ENCODE measurements at regions not wholly inside any gene's neighbourhood (a gene's known extent, or its start where the extent isn't known, plus 50 kb on each side); places are given as distances from the start of the nearest gene placed in this dataset.

GRCh38 chr1:117694543-117694942 lies 88.7 kb downstream of the TENT5C start:
- Histone ChIP-seq H3K27ac (ENCODE audit: low read depth) (no peak overlapping the region), H3K4me1 (ENCODE audit: insufficient read depth) (no peaks in the 10 kb centered on the region), H3K36me3 (ENCODE audit: insufficient read depth) (no peaks in the 10 kb centered on the region), H3K4me3 (ENCODE audit: low read depth, low read length) (no peak overlapping the region)
- 51% methylated on average over 3 of the region's 3 CpGs for WGBS
- DNase-seq (ENCODE audit: extremely low spot score): no peak

DNA sequence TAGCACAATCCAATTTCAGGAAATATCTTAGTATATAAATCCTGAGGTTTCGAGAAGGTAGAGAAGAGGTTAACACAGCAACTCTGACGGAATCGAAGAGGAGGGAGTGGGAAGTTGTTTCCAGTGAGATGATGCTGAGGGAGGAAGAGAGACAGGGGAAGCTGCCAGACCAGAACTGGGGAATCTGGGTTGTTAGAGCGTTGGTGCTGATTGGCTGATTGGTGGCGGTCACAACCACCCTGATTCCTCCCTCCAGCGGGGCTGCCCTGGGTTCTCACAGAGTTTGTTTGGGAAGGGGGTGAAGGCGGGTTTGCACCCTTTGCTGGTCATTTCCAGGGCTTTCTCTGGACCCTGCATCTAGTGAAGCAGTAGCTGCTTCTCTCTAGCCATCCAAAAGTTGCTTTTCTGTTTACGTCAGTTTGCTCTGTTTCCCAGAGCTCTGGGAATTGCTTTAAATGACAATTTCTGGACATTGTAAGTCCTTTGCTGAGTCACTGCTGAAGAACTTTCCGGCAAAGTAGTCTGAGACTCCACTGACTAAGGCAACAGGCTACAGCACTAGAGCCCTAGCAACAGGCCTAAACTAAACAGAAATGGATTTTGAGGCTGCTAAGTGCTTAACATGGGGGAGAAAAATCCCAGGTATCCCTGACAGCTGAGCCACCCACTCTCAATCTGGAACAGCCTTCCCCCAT lies 90.1 kb downstream of the TENT5C start:
- Histone ChIP-seq H3K4me3 (ENCODE audit: low read depth, low read length) (no peak overlapping the region), H3K4me1 (ENCODE audit: insufficient read depth) (no peaks in the 10 kb centered on the region), H3K36me3 (ENCODE audit: insufficient read depth) (no peaks in the 10 kb centered on the region), H3K27ac (ENCODE audit: low read depth) (peak overlapping the region; percentile 38)
- 17% methylated on average over 9 of the region's 9 CpGs for WGBS
- no peak for DNase-seq (ENCODE audit: extremely low spot score)

- no peaks in the 10 kb centered on the region for H3K4me1 ChIP-seq (ENCODE audit: insufficient read depth)
- no peak overlapping the region for H3K4me3 ChIP-seq (ENCODE audit: low read depth, low read length)
- no peak for DNase-seq (ENCODE audit: extremely low spot score)
- WGBS: 43% methylated on average over 1 of the region's 1 CpG
- H3K27ac ChIP-seq (ENCODE audit: low read depth): peak overlapping the region; percentile 38
- H3K36me3 ChIP-seq (ENCODE audit: insufficient read depth): no peaks in the 10 kb centered on the region
Measured at GRCh38 chr1:117696561-117696960, 90.7 kb downstream of the TENT5C start.

- no peak overlapping the region for H3K4me3 ChIP-seq (ENCODE audit: low read depth, low read length)
- DNase-seq (ENCODE audit: extremely low spot score): no peak
- H3K27ac ChIP-seq (ENCODE audit: low read depth): no peak overlapping the region
- H3K4me1 ChIP-seq (ENCODE audit: insufficient read depth): no peaks in the 10 kb centered on the region
- H3K36me3 ChIP-seq (ENCODE audit: insufficient read depth): no peaks in the 10 kb centered on the region
Measured at GRCh38 chr1:117697220-117697781, 91.5 kb downstream of the TENT5C start.

GRCh38 chr1:117698398-117699160 lies 92.7 kb downstream of the TENT5C start:
- DNase-seq (ENCODE audit: extremely low spot score): no peak

DNA sequence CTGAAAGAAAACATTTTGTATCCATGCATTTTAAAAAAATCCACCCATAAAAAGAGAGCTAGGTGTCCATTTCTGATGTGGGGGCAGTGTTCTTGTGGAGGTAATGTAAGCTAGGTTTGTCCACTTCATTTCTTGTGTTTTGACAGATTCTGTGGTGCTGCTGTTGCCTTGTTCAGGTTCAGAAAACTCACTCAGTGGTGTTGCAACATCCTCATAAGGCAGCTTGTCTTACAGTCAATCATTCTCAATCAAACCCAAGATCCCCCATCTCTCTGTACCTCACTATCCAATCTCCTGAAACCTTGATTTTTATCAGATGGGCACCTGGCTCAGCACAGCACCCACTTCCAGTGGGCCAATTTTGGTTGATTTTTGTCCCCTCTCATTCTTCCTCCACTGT lies 94.1 kb downstream of the TENT5C start:
- H3K4me1 ChIP-seq (ENCODE audit: insufficient read depth): no peaks in the 10 kb centered on the region
- DNase-seq (ENCODE audit: extremely low spot score): no peak
- H3K36me3 ChIP-seq (ENCODE audit: insufficient read depth): no peaks in the 10 kb centered on the region
- H3K4me3 ChIP-seq (ENCODE audit: low read depth, low read length): no peak overlapping the region
- no peak overlapping the region for H3K27ac ChIP-seq (ENCODE audit: low read depth)

More at GRCh38 chr1:117698398-117699160, 92.7 kb downstream of the TENT5C start:
- WGBS: 56% methylated on average over 5 of the region's 5 CpGs
- H3K4me3 ChIP-seq (ENCODE audit: low read depth, low read length): no peak overlapping the region
- H3K36me3 ChIP-seq (ENCODE audit: insufficient read depth): no peaks in the 10 kb centered on the region
- H3K27ac ChIP-seq (ENCODE audit: low read depth): no peak overlapping the region
- no peaks in the 10 kb centered on the region for H3K4me1 ChIP-seq (ENCODE audit: insufficient read depth)

DNA sequence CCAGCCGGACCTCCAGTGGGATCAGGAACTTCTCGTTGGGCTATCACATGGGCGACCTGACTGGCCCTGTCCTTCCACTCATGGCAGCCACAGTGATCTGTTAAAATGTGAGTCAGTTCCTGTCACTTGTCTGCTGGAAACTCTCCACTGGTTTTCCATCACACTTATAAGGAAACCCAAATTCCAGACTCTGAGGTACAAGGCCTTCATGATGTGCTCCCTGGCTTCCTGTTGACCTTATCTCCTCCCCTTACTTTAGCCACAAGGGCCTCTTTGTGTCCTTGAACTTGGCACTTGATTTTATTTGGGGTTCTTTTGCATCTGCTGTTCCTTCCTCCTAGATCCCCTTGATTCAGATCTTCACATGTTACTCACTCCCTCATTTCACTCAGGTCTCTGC lies 96.8 kb downstream of the TENT5C start:
- no peaks in the 10 kb centered on the region for H3K36me3 ChIP-seq (ENCODE audit: insufficient read depth)
- H3K27ac ChIP-seq (ENCODE audit: low read depth): no peak overlapping the region
- 88% methylated on average over 3 of the region's 3 CpGs for WGBS
- no peak for DNase-seq (ENCODE audit: extremely low spot score)
- H3K4me1 ChIP-seq (ENCODE audit: insufficient read depth): no peaks in the 10 kb centered on the region
- H3K4me3 ChIP-seq (ENCODE audit: low read depth, low read length): no peak overlapping the region

DNA sequence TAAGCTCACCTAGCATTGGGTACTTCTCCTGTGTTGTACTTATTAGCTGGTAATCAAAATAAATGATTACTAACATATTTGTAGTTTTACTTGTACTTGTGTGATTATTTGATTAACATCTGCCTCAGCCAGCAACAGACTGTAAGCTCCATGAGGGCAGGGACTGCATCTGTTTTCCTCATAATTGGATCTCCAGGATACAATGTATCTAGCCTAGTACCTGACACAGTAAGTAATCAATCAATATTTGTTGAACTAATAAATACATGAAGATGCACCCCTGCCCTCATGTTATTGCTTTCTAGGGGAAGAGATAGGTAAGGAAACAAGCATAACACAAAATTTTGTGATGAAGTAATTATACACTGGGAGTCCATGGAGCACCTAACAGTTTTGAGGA lies 101.5 kb downstream of the TENT5C start:
- no peak overlapping the region for H3K4me3 ChIP-seq (ENCODE audit: low read depth, low read length)
- no peak for DNase-seq (ENCODE audit: extremely low spot score)
- no peaks in the 10 kb centered on the region for H3K36me3 ChIP-seq (ENCODE audit: insufficient read depth)

GRCh38 chr1:117708323-117709248 lies 102.7 kb downstream of the TENT5C start:
- Histone ChIP-seq H3K4me3 (ENCODE audit: low read depth, low read length) (no peak overlapping the region), H3K36me3 (ENCODE audit: insufficient read depth) (no peaks in the 10 kb centered on the region), H3K27ac (ENCODE audit: low read depth) (no peak overlapping the region), H3K4me1 (ENCODE audit: insufficient read depth) (no peaks in the 10 kb centered on the region)
- no peak for DNase-seq (ENCODE audit: extremely low spot score)
- 65% methylated on average over 15 of the region's 15 CpGs for WGBS

More for the DNA sequence above, 101.5 kb downstream of the TENT5C start:
- Histone ChIP-seq H3K27ac (ENCODE audit: low read depth) (no peak overlapping the region), H3K4me1 (ENCODE audit: insufficient read depth) (no peaks in the 10 kb centered on the region)

GRCh38 chr1:117709249-117709691 lies 103.4 kb downstream of the TENT5C start:
- WGBS: 43% methylated on average over 4 of the region's 4 CpGs
- peak; percentile 68 for DNase-seq (ENCODE audit: extremely low spot score)
- Histone ChIP-seq H3K4me3 (ENCODE audit: low read depth, low read length) (no peak overlapping the region), H3K27ac (ENCODE audit: low read depth) (no peak overlapping the region), H3K4me1 (ENCODE audit: insufficient read depth) (no peaks in the 10 kb centered on the region), H3K36me3 (ENCODE audit: insufficient read depth) (no peaks in the 10 kb centered on the region)

DNA sequence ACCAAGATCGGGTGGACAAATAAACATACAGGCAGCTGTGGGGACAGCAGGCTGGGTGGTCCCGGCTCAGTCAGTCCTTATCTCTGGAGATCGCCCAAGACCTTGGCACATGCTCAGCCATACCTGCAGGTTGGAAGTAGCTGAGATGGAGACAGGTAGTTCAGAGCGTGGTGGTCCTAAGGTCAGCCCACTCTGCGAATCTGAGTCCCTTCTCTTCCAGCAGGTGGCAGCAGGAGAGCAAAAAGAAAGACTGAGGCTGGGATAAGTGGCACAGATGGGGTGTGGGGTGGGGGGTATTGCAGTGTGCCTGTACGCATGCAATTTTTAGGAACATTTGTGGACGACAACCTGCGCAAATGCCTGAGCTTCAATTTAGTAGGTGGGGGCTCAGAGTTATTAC lies 104.9 kb downstream of the TENT5C start:
- H3K4me3 ChIP-seq (ENCODE audit: low read depth, low read length): no peak overlapping the region
- no peaks in the 10 kb centered on the region for H3K36me3 ChIP-seq (ENCODE audit: insufficient read depth)
- DNase-seq (ENCODE audit: extremely low spot score): no peak
- no peak overlapping the region for H3K27ac ChIP-seq (ENCODE audit: low read depth)
- no peaks in the 10 kb centered on the region for H3K4me1 ChIP-seq (ENCODE audit: insufficient read depth)
- WGBS: 88% methylated on average over 8 of the region's 8 CpGs

- Histone ChIP-seq H3K27ac (ENCODE audit: low read depth) (no peak overlapping the region), H3K36me3 (ENCODE audit: insufficient read depth) (no peaks in the 10 kb centered on the region), H3K4me1 (ENCODE audit: insufficient read depth) (no peaks in the 10 kb centered on the region), H3K4me3 (ENCODE audit: low read depth, low read length) (no peak overlapping the region)
- DNase-seq (ENCODE audit: extremely low spot score): no peak
- WGBS: 82% methylated on average over 2 of the region's 2 CpGs
Measured at GRCh38 chr1:117712621-117713020, 106.8 kb downstream of the TENT5C start.

DNA sequence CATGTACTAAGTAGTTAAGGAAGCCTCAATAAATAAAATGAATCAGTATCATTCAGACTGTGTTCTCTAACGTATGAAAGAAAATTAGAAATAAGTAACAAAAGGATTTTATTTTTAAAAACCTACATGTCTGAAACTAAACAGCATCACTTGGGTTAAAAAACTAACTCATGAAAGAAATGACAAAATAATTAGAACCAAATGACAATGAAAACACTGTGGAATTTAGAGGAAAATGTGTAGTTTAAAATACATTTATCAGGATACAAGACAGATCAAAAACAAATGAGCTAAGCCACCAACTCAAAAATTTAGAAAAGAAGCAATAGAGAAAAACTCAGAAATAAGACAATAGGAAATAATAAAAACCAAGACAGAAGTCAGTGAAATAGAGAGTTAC lies 108.7 kb downstream of the TENT5C start:
- Histone ChIP-seq H3K4me3 (ENCODE audit: low read depth, low read length) (no peak overlapping the region), H3K36me3 (ENCODE audit: insufficient read depth) (no peaks in the 10 kb centered on the region), H3K27ac (ENCODE audit: low read depth) (no peak overlapping the region), H3K4me1 (ENCODE audit: insufficient read depth) (no peaks in the 10 kb centered on the region)
- WGBS: 76% methylated on average over 1 of the region's 1 CpG
- no peak for DNase-seq (ENCODE audit: extremely low spot score)
